Neutrophil (primary cell): ENCODE measurements at regions not wholly inside any gene's neighbourhood (a gene's known extent, or its start where the extent isn't known, plus 50 kb on each side); places are given as distances from the start of the nearest gene placed in this dataset.

Experiments used
- H3K27ac ChIP-seq: fragments of 200-600 bp; sonication (generic); 2 replicates; pipeline ENCODE4 v1.5.1; 2016; ENCODE audit warnings: mild to moderate bottlenecking, moderate library complexity
- H3K27me3 ChIP-seq: fragments of 200-600 bp; sonication (generic); 2 replicates; pipeline ENCODE4 v1.6.0; 2016; ENCODE audit warnings: mild to moderate bottlenecking
- H3K36me3 ChIP-seq: fragments of 200-600 bp; sonication (generic); 2 replicates; pipeline ENCODE4 v1.5.1; 2017
- H3K4me1 ChIP-seq, 2 experiments: fragments of 200-600 bp in 1 of 2; sonication (generic) in 1 of 2; 1 replicate in 1 of 2; 2 replicates in 1 of 2; pipeline versions ENCODE4 v1.5.1 to v1.6.1; 2013 to 2016; ENCODE audit warnings: low read depth in 1 of 2, low read length in 1 of 2, mild to moderate bottlenecking in 1 of 2, moderate library complexity in 1 of 2; ENCODE audit not compliant: control insufficient read depth in 1 of 2, insufficient read depth in 1 of 2
- H3K4me3 ChIP-seq, 2 experiments: fragments of 200-600 bp in 1 of 2; sonication (generic) in 1 of 2; 1 replicate in 1 of 2; 2 replicates in 1 of 2; pipeline ENCODE4 v1.5.1; 2013 to 2016; ENCODE audit warnings: low read depth in 1 of 2, low read length in 1 of 2, mild to moderate bottlenecking in 1 of 2, moderate library complexity in 1 of 2
- H3K9me3 ChIP-seq: fragments of 200-600 bp; sonication (generic); 2 replicates; pipeline ENCODE4 v1.5.1; 2016
- CTCF ChIP-seq: fragments of 200-600 bp; sonication (generic); IDR thresholded peaks from 2 replicates; pipeline ENCODE4 v1.5.1; 2016; ENCODE audit warnings: antibody characterized with exemption

GRCh38 chr16:55272744-55273143 lies 51.3 kb upstream of the IRX6 start:
- TF ChIP-seq CTCF, result no peak
- Histone ChIP-seq H3K9me3 (no peaks in the 10 kb centered on the region), H3K4me3 (no peak overlapping the region), H3K27ac (no peak overlapping the region), H3K27me3 (peaks cover 3% of the 10 kb centered on the region), H3K36me3 (no peaks in the 10 kb centered on the region), H3K4me1 (no peaks in the 10 kb centered on the region)

- Histone ChIP-seq H3K27ac (no peak overlapping the region), H3K36me3 (no peaks in the 10 kb centered on the region), H3K4me1 (no peaks in the 10 kb centered on the region), H3K27me3 (peaks cover 6% of the 10 kb centered on the region), H3K9me3 (no peaks in the 10 kb centered on the region), H3K4me3 (no peak overlapping the region)
- TF ChIP-seq CTCF, result no peak
These were observed 50.6 kb upstream of the IRX6 start for GRCh38 chr16:55273356-55273755.

- no peak overlapping the region for H3K27ac ChIP-seq
- no peaks in the 10 kb centered on the region for H3K9me3 ChIP-seq
- no peak overlapping the region for H3K4me3 ChIP-seq
- no peak for TF ChIP-seq CTCF
- no peaks in the 10 kb centered on the region for H3K4me1 ChIP-seq
- H3K36me3 ChIP-seq, result no peaks in the 10 kb centered on the region
- peaks cover 6% of the 10 kb centered on the region for H3K27me3 ChIP-seq
These were observed 50.0 kb upstream of the IRX6 start for GRCh38 chr16:55273959-55274358.
